Inflammatory macrophage (primary cell): ENCODE measurements at regions not wholly inside any gene's neighbourhood (a gene's known extent, or its start where the extent isn't known, plus 50 kb on each side); places are given as distances from the start of the nearest gene placed in this dataset.
A peak's percentile ranks its signal among the peaks of the same experiment; 100 is the strongest.
"Not testable (repeated sequence)": the region's sequence is repeated elsewhere in the genome, so short reads cannot be mapped to it uniquely, and the experiment has no call there.

ENCODE experiments used
- DNase-seq, 2 donors: peaks; one replicate each; pipeline ENCODE4 v3.0.0-alpha.2; 2020 to 2022

DNA sequence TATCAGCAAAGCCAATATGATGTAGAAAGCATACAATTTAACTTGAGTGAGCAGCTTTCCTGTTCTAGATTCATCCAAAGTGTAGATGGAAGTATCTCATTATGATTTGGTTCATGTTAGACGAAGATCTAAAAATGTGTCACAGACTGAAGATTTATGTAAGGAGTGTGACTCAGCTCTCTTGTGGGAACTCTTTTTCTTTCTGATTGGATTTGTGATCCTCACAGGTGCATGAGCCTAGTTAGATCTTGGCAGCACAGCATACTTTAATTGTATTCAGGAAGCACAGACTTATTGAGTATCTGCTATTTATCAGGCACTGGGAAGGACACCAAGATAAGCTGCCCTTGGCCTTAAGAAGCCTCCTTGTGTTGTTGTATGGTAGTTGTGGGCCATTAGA is 147.1 kb downstream of the C11orf91 start:
- DNase-seq = no peak

DNA sequence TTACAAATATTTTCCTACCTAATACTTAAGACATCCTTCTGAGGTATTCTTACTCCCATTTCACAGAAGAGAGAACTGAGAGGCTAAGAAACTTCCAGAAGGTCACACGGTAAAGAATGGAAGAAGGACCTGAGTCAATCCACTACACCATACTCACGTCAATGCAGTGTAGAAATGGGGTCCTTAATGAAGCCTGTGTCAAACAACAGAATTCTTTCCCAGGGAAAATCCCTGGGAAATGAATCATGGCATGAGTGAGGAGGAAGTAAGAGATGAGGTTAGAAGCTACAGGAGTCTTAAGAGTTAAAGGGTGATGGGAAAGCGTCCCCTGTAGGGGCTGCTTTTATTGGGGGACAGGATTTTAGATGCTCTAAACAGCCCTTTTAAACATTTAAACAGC is 147.9 kb downstream of the C11orf91 start:
- DNase-seq = no peak

DNA sequence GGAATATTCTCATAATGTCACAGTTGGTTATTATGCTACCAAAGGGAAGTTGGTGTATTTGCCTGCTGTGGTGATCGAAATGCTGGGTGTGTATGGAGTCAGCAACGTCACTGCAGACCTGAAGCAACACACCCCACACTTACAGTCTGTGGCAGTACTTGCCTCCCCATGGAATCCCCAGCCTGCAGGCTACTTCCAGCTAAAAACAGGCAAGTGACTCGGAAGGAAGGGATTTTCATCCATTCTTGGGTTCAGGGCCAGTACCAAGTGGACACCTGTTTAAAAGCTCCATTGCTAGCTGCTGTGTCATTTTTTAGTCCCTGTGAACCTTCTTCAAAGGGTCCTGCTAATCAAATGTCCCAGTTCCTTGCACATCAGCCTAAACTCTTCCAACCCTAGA is 149.6 kb downstream of the C11orf91 start:
- DNase-seq = no peak

DNA sequence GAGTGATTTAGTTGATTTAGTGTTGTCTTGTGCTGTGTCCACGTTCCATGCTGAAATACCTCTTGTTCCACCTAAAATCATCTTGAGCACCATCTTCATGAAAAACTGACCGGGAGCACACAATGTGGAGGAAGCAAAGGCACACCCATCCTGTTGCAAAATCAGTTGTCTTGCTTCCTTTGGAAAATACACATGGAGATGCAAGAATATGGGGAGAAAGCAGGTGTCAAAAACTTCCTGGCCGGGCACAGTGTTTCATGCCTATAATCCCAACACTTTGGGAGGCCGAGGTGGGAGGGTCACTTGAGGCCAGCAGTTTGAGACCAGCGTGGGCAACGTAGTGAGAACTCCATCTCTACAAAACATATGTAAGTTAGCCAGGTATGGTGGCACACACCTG is 151.1 kb downstream of the C11orf91 start:
- no peak for DNase-seq

DNA sequence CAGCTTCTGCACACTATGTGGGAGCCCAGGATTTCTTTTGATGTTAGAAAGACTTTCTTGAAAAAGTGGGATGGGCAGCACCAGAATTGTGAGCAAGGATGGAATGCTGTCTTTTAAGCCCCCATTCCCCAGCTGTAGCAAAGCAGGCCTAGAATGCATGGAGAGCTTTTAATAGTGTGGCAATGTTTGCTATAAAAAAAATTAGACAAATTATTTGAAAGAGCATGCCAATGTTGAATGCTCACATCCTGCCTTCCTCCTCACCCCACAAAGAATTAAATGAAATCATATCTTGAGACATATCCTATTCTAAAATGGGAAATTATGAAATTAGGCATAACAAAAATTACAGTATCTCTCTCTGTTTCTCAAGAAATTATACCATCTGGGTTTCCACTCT is 154.7 kb downstream of the C11orf91 start:
- DNase-seq = no peak

DNA sequence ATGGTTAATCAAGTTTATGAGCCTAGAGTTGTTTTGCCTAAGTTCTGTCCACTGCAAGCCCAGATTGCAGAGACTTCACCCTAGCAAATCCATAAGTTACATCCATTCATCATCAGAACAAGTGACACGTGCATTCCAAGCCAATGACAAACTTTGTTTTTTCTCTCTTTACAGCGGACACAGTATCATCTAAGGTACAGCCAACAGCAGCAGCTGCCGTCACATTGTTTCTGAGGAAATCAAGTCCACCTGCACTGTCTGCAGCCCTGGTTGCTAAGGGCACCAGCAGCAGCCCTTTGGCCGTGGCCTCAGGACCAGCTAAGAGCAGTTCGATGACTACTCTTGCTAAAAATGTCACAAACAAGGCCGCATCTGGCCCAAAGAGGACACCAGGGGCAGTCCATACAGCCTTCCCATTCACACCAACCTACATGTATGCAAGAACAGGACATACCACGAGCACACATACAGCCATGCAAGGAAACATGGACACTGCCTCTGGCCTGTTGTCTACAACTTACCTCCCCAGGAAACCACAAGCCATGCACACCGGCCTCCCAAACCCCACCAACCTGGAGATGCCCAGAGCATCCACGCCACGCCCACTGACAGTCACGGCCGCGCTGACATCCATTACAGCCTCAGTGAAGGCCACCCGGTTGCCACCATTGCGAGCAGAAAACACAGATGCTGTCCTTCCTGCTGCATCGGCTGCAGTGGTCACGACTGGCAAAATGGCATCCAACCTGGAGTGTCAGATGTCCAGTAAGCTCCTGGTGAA is 155.8 kb downstream of the C11orf91 start:
- no peak for DNase-seq

DNA sequence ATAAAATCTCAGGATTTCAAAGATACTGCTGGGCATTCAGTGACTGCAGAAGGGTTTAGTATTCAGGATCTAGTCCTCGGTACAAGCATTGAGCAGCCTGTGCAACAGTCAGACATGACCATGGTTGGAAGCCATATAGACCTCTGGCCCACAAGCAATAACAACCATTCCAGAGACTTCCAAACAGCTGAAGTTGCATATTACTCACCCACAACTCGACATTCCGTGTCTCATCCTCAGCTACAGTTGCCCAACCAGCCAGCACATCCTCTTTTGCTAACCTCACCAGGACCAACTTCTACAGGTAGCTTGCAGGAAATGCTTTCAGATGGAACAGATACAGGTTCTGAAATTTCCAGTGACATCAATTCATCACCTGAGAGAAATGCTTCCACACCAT is 156.8 kb downstream of the C11orf91 start:
- DNase-seq = no peak

DNA sequence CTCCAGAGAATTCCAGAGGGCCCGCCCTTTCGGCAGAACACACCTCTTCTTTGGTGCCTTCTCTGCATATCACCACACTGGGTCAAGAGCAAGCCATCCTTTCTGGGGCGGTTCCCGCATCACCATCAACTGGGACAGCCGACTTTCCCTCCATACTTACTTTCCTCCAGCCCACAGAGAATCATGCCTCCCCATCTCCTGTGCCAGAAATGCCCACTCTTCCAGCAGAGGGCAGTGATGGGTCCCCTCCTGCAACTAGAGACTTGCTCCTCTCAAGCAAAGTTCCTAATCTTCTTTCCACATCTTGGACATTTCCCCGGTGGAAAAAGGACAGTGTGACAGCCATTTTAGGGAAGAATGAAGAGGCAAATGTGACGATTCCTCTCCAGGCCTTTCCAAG is 157.7 kb downstream of the C11orf91 start:
- DNase-seq = peak; percentile 42 to 54

DNA sequence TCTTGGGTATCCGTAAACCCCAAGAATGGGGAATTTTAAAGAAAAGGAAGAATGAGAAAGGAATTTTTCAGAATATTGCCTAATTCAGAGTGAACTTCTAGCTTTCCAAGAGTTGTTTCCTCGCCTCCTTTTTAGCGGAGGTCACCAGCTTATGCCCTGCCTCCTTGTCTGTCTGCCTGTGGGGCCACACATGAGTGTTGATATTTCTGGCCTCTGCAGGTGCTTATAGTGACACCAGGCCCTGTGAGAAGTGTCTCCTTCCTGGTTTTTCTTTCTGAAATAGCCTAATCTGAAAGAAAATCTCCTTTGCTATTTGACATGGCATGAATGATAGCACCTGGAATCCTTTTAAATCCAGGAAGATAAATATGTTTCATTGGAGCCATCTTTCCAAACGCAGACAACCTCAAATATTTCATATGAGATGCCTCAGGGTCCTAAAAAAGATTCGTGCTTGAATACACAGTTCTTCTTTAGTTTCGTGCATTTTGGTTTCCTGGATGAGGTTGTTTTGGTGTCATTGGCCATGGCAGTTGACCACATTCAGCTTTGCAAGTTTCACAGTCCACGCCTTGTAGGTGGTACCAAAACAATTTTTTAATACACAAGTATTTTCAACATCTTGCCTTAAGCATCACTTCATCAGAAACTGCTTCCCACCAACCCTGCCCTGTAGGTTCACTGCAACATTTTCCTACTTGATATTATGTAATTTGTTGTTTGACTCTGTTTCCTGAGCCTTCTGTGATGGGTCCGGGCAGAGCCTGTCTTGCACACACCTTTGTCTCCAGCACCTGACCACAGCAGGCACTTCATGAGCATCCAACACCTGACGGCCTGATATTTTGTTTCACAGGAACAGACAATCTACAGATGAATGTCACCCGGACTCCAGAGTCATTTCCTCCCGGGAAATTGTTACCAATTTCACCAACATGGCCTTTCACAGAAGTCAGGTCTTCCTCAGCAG is 159.4 kb downstream of the C11orf91 start:
- DNase-seq = no peak

DNA sequence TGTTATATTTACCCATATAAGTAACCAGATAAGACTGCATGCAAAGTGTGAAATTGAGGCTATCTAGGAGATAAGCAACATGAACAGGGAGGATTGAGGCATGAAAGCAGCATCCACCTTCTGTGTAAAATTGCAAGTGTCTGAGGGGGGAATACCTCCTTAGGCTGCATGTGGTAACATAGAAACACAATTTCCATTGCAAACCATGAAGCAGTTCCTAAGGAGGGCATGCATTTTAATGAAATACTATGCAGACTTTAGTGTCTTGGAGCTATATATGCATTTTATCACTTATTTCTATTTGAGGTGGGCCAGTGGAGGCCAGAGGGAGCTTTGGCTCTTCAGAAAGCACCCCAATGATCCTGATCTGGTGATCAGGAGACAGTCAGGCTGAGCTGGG is 160.2 kb downstream of the C11orf91 start:
- no peak for DNase-seq

DNA sequence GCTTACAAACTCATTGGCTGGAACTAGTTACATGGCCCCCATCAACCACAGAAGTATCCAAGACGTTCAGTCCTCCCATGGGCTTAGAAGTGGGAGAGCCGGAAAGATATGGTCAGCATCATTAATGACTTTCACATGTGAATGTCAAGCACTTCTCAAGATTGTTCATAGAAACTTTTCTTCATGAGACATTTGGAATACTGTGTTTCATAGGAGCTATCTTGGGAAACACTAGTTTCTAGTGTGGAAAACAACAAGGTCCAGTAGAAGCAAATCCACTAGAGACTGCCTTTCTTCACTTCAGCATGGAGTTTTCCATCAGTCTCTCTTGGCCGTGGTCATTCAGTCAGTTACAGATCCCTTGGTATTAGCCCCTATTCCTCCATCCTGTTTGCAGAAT is 160.9 kb downstream of the C11orf91 start:
- DNase-seq = no peak

DNA sequence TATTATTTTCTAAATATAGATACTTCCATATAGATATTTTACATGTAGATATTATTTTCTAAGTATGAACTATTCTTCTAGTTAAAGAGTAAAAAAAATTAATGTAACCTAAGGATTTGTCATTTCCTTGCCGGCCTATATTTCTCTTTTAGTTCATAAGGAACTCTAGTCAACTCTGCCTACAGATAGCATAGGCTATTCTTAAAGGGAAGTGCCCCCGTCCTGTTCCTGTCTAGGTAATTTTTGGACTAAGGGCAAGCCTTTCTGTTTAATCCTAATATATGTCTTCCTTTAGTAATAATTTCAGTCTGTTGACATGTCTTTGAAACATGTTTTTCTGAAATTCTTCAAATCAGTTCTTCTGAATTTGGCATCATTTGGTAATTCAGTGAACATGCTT is 161.9 kb downstream of the C11orf91 start:
- DNase-seq = no peak

DNA sequence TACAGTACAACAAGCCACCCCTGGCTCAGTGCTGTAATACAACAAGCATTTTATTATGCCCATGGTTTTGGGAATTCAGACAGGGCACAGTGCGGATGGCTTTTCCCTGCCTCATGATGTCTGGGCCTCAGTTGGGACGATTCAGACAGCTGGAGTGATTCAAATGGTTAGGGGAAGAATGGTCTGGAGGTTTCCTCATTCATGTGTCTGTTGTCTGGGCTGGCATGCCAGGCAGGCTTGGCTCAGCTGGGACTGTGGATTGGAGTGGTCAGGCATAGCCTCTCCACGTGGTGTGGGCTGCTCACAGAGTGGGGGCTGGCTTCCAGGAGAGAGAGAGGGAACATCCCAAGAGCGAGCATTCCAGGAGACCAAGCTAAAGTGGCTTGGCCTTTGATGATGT is 164.4 kb downstream of the C11orf91 start:
- no peak for DNase-seq

DNA sequence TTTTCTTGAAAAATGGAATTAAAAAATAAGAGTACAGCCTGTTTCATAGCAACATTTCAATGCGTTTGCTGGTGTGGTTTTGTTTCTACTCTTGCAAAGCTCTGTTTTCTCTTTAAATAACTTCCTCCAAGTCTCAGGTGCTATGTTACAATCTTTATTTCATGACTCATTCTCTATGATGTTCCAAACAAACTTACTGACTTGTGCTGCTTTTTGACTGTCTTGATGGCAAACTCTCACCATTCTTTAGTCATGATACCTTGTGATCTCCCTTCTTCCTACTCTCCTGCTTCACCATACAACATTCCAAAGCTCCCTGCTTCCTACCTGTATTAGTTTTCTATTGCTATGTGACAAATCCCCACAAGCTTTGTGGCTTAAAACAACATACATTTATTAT is 166.1 kb downstream of the C11orf91 start:
- DNase-seq = no peak

DNA sequence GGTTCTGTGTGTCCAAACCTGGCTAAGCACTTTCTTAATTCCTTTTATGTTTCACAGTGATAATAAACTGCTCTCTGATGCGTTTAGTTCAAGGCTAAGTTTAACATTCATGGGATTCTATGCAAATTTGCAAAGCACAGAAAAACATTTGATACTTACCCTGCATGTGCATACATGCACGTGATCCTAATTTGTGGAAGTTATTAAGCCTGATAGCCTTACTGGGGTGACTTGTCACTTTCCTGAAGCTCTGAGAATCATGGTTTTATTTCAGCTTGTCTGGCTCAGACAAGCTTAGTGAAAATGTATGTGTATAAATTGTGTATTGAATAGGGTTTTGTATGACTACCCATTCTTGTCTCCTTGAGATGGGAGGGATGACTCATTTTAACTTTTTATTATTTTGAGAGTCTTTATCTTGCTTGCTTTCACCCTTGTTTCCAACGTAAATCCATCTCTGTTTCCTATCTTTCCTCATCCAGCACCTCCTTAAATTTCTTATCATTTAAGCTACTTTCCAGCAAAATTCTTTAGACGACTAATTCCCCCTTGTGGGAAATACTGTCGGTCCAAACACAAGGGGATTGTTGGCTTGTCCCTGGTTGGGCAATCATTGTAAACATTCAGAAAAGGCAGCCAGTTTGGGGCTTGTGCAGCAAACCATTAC is 167.1 kb downstream of the C11orf91 start:
- no peak for DNase-seq

DNA sequence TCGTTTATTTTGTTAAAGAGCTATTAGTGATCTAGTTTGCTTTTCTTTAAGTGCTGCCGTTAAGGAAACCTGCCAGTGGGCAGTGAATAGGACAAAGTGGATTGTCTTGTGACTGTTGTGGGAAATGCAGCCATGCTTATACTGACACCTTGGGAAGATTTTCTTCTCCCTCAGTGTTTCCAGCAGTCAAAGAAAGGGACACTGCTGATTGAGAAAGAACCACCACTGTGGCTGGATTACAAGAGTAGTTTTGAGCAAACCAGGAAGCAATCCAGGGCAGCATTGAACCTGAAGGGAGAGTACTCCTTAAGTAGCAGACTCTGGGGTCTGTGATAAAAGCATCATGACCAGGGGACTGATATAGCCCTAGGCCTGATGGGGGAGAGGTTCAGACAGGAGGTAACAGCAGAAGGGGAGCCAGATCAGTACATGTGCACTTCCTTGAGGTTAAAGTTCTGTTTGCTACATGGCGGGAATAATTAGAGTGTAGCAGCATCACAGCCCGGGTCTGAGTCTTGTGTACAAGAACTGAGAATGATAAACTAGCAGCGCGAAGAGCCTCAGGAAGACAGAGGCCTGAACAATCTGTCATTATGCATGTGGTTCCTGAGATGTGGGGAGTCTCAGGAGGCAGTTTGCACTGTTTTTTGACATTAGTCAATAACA is 167.8 kb downstream of the C11orf91 start:
- DNase-seq = no peak

DNA sequence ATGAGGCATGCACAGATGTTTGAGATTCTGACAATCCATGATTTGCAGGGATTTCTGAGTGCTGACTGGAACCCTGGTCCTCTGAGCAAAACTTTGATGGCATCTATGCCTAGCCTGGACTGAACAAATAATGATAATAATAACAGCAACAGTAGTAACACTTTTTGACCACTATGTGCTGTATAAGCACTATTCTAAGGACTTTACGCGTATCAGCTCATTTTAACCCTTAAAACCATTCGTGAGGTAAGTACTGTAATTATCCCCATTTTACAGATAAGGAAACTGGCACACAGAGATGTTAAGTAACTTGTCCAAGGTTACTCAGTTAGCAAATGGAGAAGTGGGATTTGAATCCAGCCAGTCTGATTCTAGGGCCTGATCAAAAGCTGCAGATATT is 168.4 kb downstream of the C11orf91 start:
- no peak for DNase-seq

DNA sequence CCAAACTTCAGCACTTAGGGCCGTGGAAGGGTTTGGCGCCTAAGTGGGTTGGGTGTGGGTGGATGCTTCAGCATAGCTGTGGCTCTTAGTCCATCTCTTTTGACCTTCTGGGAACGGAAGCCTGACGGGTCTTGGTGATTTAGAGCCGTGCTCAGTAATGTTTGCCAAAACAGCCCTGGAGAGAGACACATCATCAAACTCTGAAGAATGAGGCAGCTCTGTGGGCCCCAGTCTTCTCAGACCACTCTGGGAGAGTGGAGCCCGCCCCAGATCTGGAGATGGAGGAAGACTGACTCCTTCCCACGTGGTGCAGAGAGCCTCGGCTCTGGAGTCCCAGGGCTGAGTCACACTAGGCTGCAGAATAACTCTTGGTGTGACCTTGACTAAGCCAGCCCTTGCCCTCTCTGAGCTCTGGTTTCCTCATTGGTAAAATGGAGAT is 168.9 kb downstream of the C11orf91 start:
- no peak for DNase-seq

DNA sequence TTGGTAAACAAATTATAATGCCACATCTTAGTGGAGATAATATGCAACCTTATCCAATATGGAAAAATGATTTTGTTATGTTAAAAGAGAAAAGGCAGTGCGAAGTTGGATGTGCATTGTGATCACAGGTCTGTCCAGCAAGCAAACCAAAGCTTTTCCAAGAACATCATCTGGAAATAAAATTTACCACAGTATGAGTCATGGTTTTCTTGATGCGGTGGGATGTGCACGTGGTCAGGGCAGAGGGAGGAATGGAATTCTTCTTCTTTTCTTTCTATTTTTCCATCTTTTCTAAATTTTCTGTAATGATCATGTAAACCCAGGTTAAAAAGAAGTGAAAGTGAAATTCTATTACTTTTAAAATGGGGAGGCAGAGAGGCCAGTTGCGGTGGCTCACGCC is 169.8 kb downstream of the C11orf91 start:
- DNase-seq = no peak

DNA sequence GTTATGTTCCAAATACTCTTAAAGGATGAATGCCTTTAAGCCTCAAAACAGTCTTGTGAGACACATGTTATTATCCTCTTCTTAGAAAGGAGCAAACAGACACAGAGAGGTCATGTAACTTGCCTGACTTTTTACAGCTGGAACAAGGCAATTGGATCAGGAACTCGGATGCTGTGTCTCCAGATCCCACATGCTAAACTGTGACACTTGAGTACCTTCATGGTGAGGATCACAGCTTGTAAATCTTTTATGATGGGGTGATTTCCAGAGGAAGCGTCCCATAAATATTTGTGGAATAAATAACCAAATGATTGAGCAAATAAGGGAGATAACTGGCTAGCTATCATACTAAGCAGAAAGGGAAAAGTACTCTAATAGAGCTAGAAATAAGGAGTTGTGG is 171.2 kb downstream of the C11orf91 start:
- DNase-seq = no peak

DNA sequence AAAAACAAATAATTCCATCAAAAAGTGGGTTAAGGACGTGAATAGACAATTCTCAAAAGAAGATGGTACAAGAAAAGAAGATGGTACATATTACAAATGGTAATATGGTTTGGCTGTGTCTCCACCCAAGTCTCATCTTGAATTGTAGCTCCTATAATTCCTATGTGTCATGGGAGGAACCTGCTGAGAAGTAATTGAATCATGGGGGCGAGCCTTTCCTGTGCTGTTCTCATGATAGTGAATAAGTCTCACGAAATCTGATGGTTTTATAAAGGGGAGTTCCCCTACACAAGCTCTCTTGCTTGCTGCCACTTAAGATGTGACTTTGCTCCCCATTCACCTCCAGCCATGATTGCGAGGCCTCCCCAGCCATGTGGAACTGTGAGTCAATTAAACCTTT is 172.9 kb downstream of the C11orf91 start:
- DNase-seq = not testable (repeated sequence)

DNA sequence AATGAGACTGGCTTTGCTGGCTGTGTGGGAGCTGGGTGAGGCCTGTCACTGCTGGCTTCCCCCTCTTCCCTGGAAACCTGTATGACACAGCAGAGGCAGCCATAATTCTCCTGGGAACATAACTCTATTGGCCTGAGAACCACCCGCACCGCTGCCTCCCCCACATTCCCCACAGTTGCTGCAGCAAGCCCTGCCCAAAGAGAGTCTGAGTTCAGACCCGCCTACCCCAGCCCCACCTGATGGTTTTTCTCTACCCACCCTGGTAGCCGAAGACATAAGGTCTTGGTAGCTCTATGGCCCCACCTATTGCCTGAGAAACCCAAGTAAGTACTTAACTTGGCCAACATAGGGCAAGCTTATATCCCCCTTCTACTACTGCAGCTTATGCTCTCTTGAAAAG is 174.8 kb downstream of the C11orf91 start:
- DNase-seq = no peak

DNA sequence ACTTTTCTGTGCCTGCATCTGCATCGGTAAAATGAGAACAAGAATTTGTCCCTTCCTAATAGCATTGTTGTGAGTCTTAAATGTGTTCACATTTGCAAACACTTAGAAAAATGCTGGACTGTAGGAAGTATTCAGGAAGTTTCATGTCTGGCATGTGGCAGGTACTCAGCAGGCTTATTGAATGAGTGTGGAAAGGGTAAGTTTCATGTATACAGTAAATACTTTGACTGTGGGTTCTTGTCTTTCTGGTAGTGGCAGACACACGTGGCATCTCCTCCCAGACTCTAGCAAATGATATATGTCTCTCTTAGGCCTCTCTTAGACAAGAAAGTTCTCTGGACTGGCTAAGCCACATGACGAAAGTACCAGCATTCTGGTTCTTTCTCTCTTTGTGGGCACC is 179.2 kb downstream of the C11orf91 start:
- DNase-seq = no peak
